Retinal pigment epithelial cell (primary cell): ENCODE measurements at regions not wholly inside any gene's neighbourhood (a gene's known extent, or its start where the extent isn't known, plus 50 kb on each side); places are given as distances from the start of the nearest gene placed in this dataset.

Experiments used
- DNase-seq: peaks from one replicate; pipeline ENCODE4 v3.0.0-alpha.2; 2010; ENCODE audit warnings: low read depth
- H3K4me3 ChIP-seq: 2 replicates; pipeline ENCODE4 v1.5.1; 2011; ENCODE audit warnings: mild to moderate bottlenecking, low read length, control low read depth, moderate library complexity
- TF ChIP-seq, protein P1 (sequence below): conservative IDR thresholded peaks from 2 replicates; pipeline ENCODE4 v1.5.1; 2011; ENCODE audit warnings: low read depth, low read length, control low read depth, inconsistent platforms

DNA sequence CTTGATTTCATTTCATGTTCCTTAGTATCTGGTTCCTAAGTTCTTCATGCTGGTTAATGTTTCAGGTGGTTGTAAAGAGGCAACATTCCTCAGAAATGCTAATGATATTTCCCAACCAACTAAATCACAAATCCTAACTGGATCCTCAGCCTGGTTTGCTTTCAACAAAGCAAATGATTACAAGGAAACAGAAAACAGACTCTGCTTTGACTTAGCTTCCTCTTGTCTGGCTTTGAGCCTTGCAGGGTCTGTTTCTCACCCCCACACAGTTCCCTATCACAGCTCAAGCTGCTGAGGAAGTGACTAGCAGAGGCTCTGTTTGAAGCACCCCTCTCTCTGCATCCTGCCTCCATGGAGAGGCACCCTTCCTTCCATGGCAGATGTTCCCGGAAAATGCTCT, 130.2 kb upstream of the CTTNBP2 start:
- TF ChIP-seq, protein P1, sequence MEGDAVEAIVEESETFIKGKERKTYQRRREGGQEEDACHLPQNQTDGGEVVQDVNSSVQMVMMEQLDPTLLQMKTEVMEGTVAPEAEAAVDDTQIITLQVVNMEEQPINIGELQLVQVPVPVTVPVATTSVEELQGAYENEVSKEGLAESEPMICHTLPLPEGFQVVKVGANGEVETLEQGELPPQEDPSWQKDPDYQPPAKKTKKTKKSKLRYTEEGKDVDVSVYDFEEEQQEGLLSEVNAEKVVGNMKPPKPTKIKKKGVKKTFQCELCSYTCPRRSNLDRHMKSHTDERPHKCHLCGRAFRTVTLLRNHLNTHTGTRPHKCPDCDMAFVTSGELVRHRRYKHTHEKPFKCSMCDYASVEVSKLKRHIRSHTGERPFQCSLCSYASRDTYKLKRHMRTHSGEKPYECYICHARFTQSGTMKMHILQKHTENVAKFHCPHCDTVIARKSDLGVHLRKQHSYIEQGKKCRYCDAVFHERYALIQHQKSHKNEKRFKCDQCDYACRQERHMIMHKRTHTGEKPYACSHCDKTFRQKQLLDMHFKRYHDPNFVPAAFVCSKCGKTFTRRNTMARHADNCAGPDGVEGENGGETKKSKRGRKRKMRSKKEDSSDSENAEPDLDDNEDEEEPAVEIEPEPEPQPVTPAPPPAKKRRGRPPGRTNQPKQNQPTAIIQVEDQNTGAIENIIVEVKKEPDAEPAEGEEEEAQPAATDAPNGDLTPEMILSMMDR = no peak

DNA sequence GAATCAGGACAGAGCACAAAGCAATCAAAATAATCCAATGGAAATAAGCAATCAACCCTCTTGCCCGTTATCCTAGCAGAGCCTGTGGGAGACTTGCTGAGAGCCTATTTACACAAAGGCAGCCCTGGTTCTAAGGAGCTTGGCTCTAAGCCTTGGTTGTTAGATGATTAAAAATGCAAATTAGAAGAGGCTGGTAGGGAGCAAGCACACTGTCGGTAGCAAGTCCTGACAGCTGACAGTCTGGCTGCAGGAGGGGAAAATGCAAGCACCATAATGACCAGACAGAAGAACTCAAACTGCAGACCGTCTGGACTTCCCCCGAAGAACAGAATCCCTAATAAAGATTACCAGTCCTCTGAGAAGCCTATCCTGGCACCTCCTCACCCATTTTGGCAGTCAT, 131.8 kb upstream of the CTTNBP2 start:
- TF ChIP-seq, protein P1 = no peak

More for the DNA sequence above, 130.2 kb upstream of the CTTNBP2 start:
- no peak overlapping the region for H3K4me3 ChIP-seq
- DNase-seq = no peak

DNA sequence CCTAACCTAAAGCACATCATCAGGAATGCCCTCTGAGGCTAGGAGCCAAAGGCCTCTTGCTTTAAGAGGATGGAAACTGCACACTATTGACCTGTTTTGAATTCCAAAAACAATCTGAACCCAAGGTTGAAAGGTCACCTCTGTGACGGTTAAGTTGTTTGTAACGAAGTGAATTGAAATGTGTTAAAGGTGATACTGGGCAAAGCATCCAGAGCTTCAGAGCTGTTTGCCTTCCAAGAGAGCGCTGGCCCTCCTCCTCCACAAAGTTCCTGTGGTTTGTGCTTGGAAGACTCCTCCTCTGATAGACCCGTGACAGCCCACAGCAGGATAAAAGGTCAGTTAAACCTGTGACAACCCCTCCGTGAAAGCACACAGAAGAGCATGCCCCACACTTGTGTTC, 133.7 kb upstream of the CTTNBP2 start:
- H3K4me3 ChIP-seq = no peak overlapping the region
- TF ChIP-seq, protein P1 = no peak
- no peak for DNase-seq

More for the DNA sequence above, 131.8 kb upstream of the CTTNBP2 start:
- H3K4me3 ChIP-seq = no peak overlapping the region
- DNase-seq = no peak

DNA sequence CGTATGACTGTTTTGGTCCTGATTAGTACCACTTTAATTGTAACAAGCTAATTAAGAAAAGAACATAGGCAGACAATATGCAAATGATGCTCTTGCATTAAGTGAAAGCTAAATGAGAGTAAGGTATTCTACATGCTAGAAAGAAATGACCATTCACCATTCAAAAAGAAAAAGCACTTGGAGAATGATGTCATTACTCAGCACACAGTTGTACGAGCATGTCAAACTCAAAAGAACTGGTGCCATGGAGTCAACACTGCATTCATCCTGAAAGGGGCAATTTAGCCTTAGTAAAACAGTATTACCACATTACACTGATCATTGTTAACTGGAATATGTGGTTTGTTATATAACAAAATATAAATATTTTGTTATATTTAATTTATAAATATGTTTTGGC, 136.2 kb upstream of the CTTNBP2 start:
- H3K4me3 ChIP-seq = no peak overlapping the region
- TF ChIP-seq, protein P1 = no peak
- no peak for DNase-seq

DNA sequence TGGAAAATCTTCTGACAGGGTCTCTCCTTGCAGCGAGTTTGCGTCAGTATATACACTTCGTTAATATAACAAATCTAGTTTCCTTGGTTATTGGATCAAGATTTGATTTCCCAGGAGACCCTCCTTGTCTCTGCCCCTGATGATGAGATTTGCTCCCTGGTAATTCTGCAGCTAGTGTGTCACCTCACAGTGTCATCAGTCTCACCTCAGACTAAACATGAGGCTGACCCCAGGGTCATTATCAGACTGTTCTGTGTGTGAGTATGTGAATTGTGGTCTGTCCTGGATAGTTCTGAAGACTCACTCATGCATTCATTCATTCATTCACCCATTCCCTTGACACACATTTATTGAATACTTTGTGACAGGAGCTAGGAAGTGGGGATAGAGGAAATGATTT, 138.4 kb upstream of the CTTNBP2 start:
- DNase-seq = no peak
- TF ChIP-seq, protein P1 = no peak
- H3K4me3 ChIP-seq = no peak overlapping the region

- no peak for DNase-seq
- TF ChIP-seq, protein P1 = no peak
- H3K4me3 ChIP-seq = no peak overlapping the region
These were observed 140.2 kb upstream of the CTTNBP2 start for GRCh38 chr7:118013252-118014010.

- H3K4me3 ChIP-seq = no peak overlapping the region
- TF ChIP-seq, protein P1 = no peak
- DNase-seq = no peak
These were observed 149.3 kb upstream of the CTTNBP2 start for GRCh38 chr7:118022546-118022945.
